ENCODE measurements at regions not wholly inside any gene's neighbourhood (a gene's known extent, or its start where the extent isn't known, plus 50 kb on each side); places are given as distances from the start of the nearest gene placed in this dataset.
"Not testable (repeated sequence)": the region's sequence is repeated elsewhere in the genome, so short reads cannot be mapped to it uniquely, and the experiment has no call there.

- Histone ChIP-seq H3K9me3 (ENCODE audit: control insufficient read depth, insufficient read depth, low read length) (no peaks in the 10 kb centered on the region), H3K36me3 (ENCODE audit: insufficient read depth, low read length) (no peaks in the 10 kb centered on the region), H3K9ac (ENCODE audit: low read depth, low read length) (no peak overlapping the region), H3K4me1 (ENCODE audit: insufficient read depth, low read length) (no peaks in the 10 kb centered on the region)
These were observed 173.5 kb upstream of the IRAK1BP1 start for GRCh38 chr6:78693835-78694234.

- H3K36me3 ChIP-seq (ENCODE audit: insufficient read depth, low read length); H3K4me1 ChIP-seq (ENCODE audit: insufficient read depth, low read length); H3K9me3 ChIP-seq (ENCODE audit: control insufficient read depth, insufficient read depth, low read length); H3K9ac ChIP-seq (ENCODE audit: low read depth, low read length): not testable (repeated sequence)
These were observed 172.7 kb upstream of the IRAK1BP1 start for GRCh38 chr6:78694628-78695027.

- Histone ChIP-seq H3K9ac (ENCODE audit: low read depth, low read length) (no peak overlapping the region), H3K9me3 (ENCODE audit: control insufficient read depth, insufficient read depth, low read length) (no peaks in the 10 kb centered on the region), H3K4me1 (ENCODE audit: insufficient read depth, low read length) (no peaks in the 10 kb centered on the region), H3K36me3 (ENCODE audit: insufficient read depth, low read length) (no peaks in the 10 kb centered on the region)
These were observed 166.4 kb upstream of the IRAK1BP1 start for GRCh38 chr6:78700991-78701390.

GRCh38 chr6:78701407-78701806 lies 165.9 kb upstream of the IRAK1BP1 start:
- no peaks in the 10 kb centered on the region for H3K4me1 ChIP-seq (ENCODE audit: insufficient read depth, low read length)
- no peak overlapping the region for H3K9ac ChIP-seq (ENCODE audit: low read depth, low read length)
- no peaks in the 10 kb centered on the region for H3K36me3 ChIP-seq (ENCODE audit: insufficient read depth, low read length)
- no peaks in the 10 kb centered on the region for H3K9me3 ChIP-seq (ENCODE audit: control insufficient read depth, insufficient read depth, low read length)

- Histone ChIP-seq H3K4me1 (ENCODE audit: insufficient read depth, low read length) (no peaks in the 10 kb centered on the region), H3K9ac (ENCODE audit: low read depth, low read length) (no peak overlapping the region), H3K9me3 (ENCODE audit: control insufficient read depth, insufficient read depth, low read length) (no peaks in the 10 kb centered on the region), H3K36me3 (ENCODE audit: insufficient read depth, low read length) (no peaks in the 10 kb centered on the region)
These were observed 158.3 kb upstream of the IRAK1BP1 start for GRCh38 chr6:78709021-78709420.

GRCh38 chr6:78713564-78713963 lies 153.8 kb upstream of the IRAK1BP1 start:
- Histone ChIP-seq H3K36me3 (ENCODE audit: insufficient read depth, low read length) (no peaks in the 10 kb centered on the region), H3K4me1 (ENCODE audit: insufficient read depth, low read length) (no peaks in the 10 kb centered on the region), H3K9ac (ENCODE audit: low read depth, low read length) (no peak overlapping the region), H3K9me3 (ENCODE audit: control insufficient read depth, insufficient read depth, low read length) (no peaks in the 10 kb centered on the region)

GRCh38 chr6:78744144-78744543 lies 123.2 kb upstream of the IRAK1BP1 start:
- no peaks in the 10 kb centered on the region for H3K9me3 ChIP-seq (ENCODE audit: control insufficient read depth, insufficient read depth, low read length)
- no peaks in the 10 kb centered on the region for H3K4me1 ChIP-seq (ENCODE audit: insufficient read depth, low read length)
- no peaks in the 10 kb centered on the region for H3K36me3 ChIP-seq (ENCODE audit: insufficient read depth, low read length)
- no peak overlapping the region for H3K9ac ChIP-seq (ENCODE audit: low read depth, low read length)

- H3K4me1 ChIP-seq (ENCODE audit: insufficient read depth, low read length): no peaks in the 10 kb centered on the region
- H3K9ac ChIP-seq (ENCODE audit: low read depth, low read length): no peak overlapping the region
- no peaks in the 10 kb centered on the region for H3K36me3 ChIP-seq (ENCODE audit: insufficient read depth, low read length)
- H3K9me3 ChIP-seq (ENCODE audit: control insufficient read depth, insufficient read depth, low read length): no peaks in the 10 kb centered on the region
These were observed 120.9 kb upstream of the IRAK1BP1 start for GRCh38 chr6:78746457-78746856.

GRCh38 chr6:78749326-78749725 lies 118.0 kb upstream of the IRAK1BP1 start:
- Histone ChIP-seq H3K36me3 (ENCODE audit: insufficient read depth, low read length) (no peaks in the 10 kb centered on the region), H3K9ac (ENCODE audit: low read depth, low read length) (no peak overlapping the region), H3K9me3 (ENCODE audit: control insufficient read depth, insufficient read depth, low read length) (no peaks in the 10 kb centered on the region), H3K4me1 (ENCODE audit: insufficient read depth, low read length) (no peaks in the 10 kb centered on the region)

- H3K36me3 ChIP-seq (ENCODE audit: insufficient read depth, low read length); H3K9ac ChIP-seq (ENCODE audit: low read depth, low read length): not testable (repeated sequence)
These were observed 109.0 kb upstream of the IRAK1BP1 start for GRCh38 chr6:78758297-78758798.

GRCh38 chr6:78768271-78768670 lies 99.1 kb upstream of the IRAK1BP1 start:
- Histone ChIP-seq H3K36me3 (ENCODE audit: insufficient read depth, low read length) (no peaks in the 10 kb centered on the region), H3K9ac (ENCODE audit: low read depth, low read length) (no peak overlapping the region), H3K4me1 (ENCODE audit: insufficient read depth, low read length) (no peaks in the 10 kb centered on the region), H3K9me3 (ENCODE audit: control insufficient read depth, insufficient read depth, low read length) (no peaks in the 10 kb centered on the region)

More at GRCh38 chr6:78758297-78758798, 109.0 kb upstream of the IRAK1BP1 start:
- not testable (repeated sequence) for H3K9me3 ChIP-seq (ENCODE audit: control insufficient read depth, insufficient read depth, low read length); H3K4me1 ChIP-seq (ENCODE audit: insufficient read depth, low read length)

GRCh38 chr6:78770765-78771164 lies 96.6 kb upstream of the IRAK1BP1 start:
- no peaks in the 10 kb centered on the region for H3K9me3 ChIP-seq (ENCODE audit: control insufficient read depth, insufficient read depth, low read length)
- H3K4me1 ChIP-seq (ENCODE audit: insufficient read depth, low read length): no peaks in the 10 kb centered on the region
- H3K36me3 ChIP-seq (ENCODE audit: insufficient read depth, low read length): no peaks in the 10 kb centered on the region
- H3K9ac ChIP-seq (ENCODE audit: low read depth, low read length): no peak overlapping the region

GRCh38 chr6:78771586-78771985 lies 95.8 kb upstream of the IRAK1BP1 start:
- Histone ChIP-seq H3K36me3 (ENCODE audit: insufficient read depth, low read length) (no peaks in the 10 kb centered on the region), H3K9me3 (ENCODE audit: control insufficient read depth, insufficient read depth, low read length) (no peaks in the 10 kb centered on the region), H3K9ac (ENCODE audit: low read depth, low read length) (no peak overlapping the region), H3K4me1 (ENCODE audit: insufficient read depth, low read length) (no peaks in the 10 kb centered on the region)

GRCh38 chr6:78781001-78781400 lies 86.3 kb upstream of the IRAK1BP1 start:
- no peaks in the 10 kb centered on the region for H3K36me3 ChIP-seq (ENCODE audit: insufficient read depth, low read length)
- no peaks in the 10 kb centered on the region for H3K9me3 ChIP-seq (ENCODE audit: control insufficient read depth, insufficient read depth, low read length)
- no peak overlapping the region for H3K9ac ChIP-seq (ENCODE audit: low read depth, low read length)
- no peaks in the 10 kb centered on the region for H3K4me1 ChIP-seq (ENCODE audit: insufficient read depth, low read length)

GRCh38 chr6:78783366-78783765 lies 84.0 kb upstream of the IRAK1BP1 start:
- not testable (repeated sequence) for H3K4me1 ChIP-seq (ENCODE audit: insufficient read depth, low read length); H3K9me3 ChIP-seq (ENCODE audit: control insufficient read depth, insufficient read depth, low read length); H3K36me3 ChIP-seq (ENCODE audit: insufficient read depth, low read length); H3K9ac ChIP-seq (ENCODE audit: low read depth, low read length)

- Histone ChIP-seq H3K9me3 (ENCODE audit: control insufficient read depth, insufficient read depth, low read length) (no peaks in the 10 kb centered on the region), H3K9ac (ENCODE audit: low read depth, low read length) (no peak overlapping the region), H3K4me1 (ENCODE audit: insufficient read depth, low read length) (no peaks in the 10 kb centered on the region), H3K36me3 (ENCODE audit: insufficient read depth, low read length) (no peaks in the 10 kb centered on the region)
These were observed 70.1 kb upstream of the IRAK1BP1 start for GRCh38 chr6:78797270-78797669.

Measured in ES-I3 (cell line).